Keratinocyte (primary cell): ENCODE measurements at regions not wholly inside any gene's neighbourhood (a gene's known extent, or its start where the extent isn't known, plus 50 kb on each side); places are given as distances from the start of the nearest gene placed in this dataset.

Source experiments
- CTCF ChIP-seq, 3 experiments: IDR thresholded peaks in 1 of 3; conservative IDR thresholded peaks in 1 of 3; optimal IDR thresholded peaks in 1 of 3; 2 replicates in 2 of 3; 3 replicates in 1 of 3; pipeline versions ENCODE3 to v1.5.1; 2011; ENCODE audit warnings: low read length in 3 of 3, mild to moderate bottlenecking in 3 of 3, moderate library complexity in 2 of 3, control low read depth in 1 of 3, inconsistent platforms in 1 of 3; ENCODE audit not compliant: insufficient read depth in 2 of 3; ENCODE audit errors: extremely low read depth in 1 of 3
- EZH2 ChIP-seq: IDR thresholded peaks from one replicate; pipeline ENCODE4 v1.6.1; 2012; ENCODE audit warnings: inconsistent platforms, mild to moderate bottlenecking, low read length, moderate library complexity

- TF ChIP-seq CTCF (optimal IDR thresholded peaks at IDR 0.05 in 1 of 3, IDR thresholded peaks at IDR 0.05 in 1 of 3, conservative IDR thresholded peaks at IDR 0.05 in 1 of 3; ENCODE audit: extremely low read depth in 1 of 3, insufficient read depth in 2 of 3, low read length in 3 of 3) (no peak), EZH2 (no peak)
Observed at GRCh38 chr4:93888768-93889167, 60.2 kb downstream of the ATOH1 start.
